Loucy (cell line): ENCODE measurements at regions not wholly inside any gene's neighbourhood (a gene's known extent, or its start where the extent isn't known, plus 50 kb on each side); places are given as distances from the start of the nearest gene placed in this dataset.

ENCODE experiments used
- H2AFZ ChIP-seq: fragments of 200-600 bp; sonication (generic); 2 replicates; pipeline ENCODE4 v1.6.0; 2016; ENCODE audit warnings: antibody characterized with exemption, mild to moderate bottlenecking, low read length, moderate library complexity
- H3F3A ChIP-seq: fragments of 200-600 bp; 2 replicates; pipeline ENCODE4 v1.6.0; 2016; ENCODE audit warnings: antibody characterized with exemption, low read depth, mild to moderate bottlenecking
- H3K27me3 ChIP-seq: fragments of 200-600 bp; sonication (generic); 2 replicates; pipeline ENCODE4 v1.6.1; 2014; ENCODE audit warnings: low read length, mild to moderate bottlenecking; ENCODE audit not compliant: insufficient read depth, poor library complexity, severe bottlenecking
- H3K36me3 ChIP-seq: fragments of 200-600 bp; sonication (generic); 2 replicates; pipeline ENCODE4 v1.6.1; 2016; ENCODE audit warnings: low read length; ENCODE audit not compliant: insufficient read depth
- H3K4me1 ChIP-seq: fragments of 200-600 bp; sonication (generic); 2 replicates; pipeline ENCODE4 v1.5.1; 2014; ENCODE audit warnings: low read length, mild to moderate bottlenecking; ENCODE audit not compliant: insufficient read depth, poor library complexity, severe bottlenecking
- H3K4me2 ChIP-seq: fragments of 200-600 bp; sonication (generic); 2 replicates; pipeline ENCODE4 v1.6.0; 2014; ENCODE audit warnings: antibody characterized with exemption, low read length, low read depth, mild to moderate bottlenecking; ENCODE audit not compliant: poor library complexity, severe bottlenecking
- H3K4me3 ChIP-seq: fragments of 200-600 bp; sonication (generic); 2 replicates; pipeline ENCODE4 v1.5.1; 2014; ENCODE audit warnings: low read length, mild to moderate bottlenecking, mixed read lengths; ENCODE audit not compliant: poor library complexity, severe bottlenecking
- H3K79me2 ChIP-seq: fragments of 200-600 bp; sonication (generic); 2 replicates; pipeline ENCODE4 v1.6.1; 2014; ENCODE audit warnings: low read length; ENCODE audit not compliant: insufficient read depth
- H3K9ac ChIP-seq: fragments of 200-600 bp; sonication (generic); 2 replicates; pipeline ENCODE4 v1.6.0; 2014; ENCODE audit warnings: mild to moderate bottlenecking, low read depth, low read length, moderate library complexity; ENCODE audit not compliant: poor library complexity, severe bottlenecking
- H3K9me2 ChIP-seq: fragments of 200-600 bp; sonication (generic); replicated peaks from 2 replicates; pipeline ENCODE4 v1.6.1; 2016; ENCODE audit warnings: low read depth, low read length, mixed read lengths
- H3K9me3 ChIP-seq: fragments of 200-600 bp; sonication (generic); 2 replicates; pipeline ENCODE4 v1.6.1; 2014; ENCODE audit warnings: mild to moderate bottlenecking, antibody characterized with exemption, low read length, low read depth; ENCODE audit not compliant: insufficient read depth
- H4K20me1 ChIP-seq: fragments of 200-600 bp; sonication (generic); 2 replicates; pipeline ENCODE4 v1.6.0; 2014; ENCODE audit warnings: antibody characterized with exemption, low read length, mild to moderate bottlenecking; ENCODE audit not compliant: insufficient read depth, poor library complexity, severe bottlenecking
- CTCF ChIP-seq: fragments of 200-600 bp; sonication (generic); conservative IDR thresholded peaks from 2 replicates; pipeline ENCODE4 v1.5.1; 2014; ENCODE audit warnings: mild to moderate bottlenecking, antibody characterized with exemption, low read length
- EZH2phosphoT487 ChIP-seq: fragments of 200-600 bp; IDR thresholded peaks from 2 replicates; pipeline ENCODE4 v1.6.1; 2018; ENCODE audit warnings: antibody characterized with exemption, mild to moderate bottlenecking, moderate library complexity, borderline replicate concordance

- H3K9me3 ChIP-seq = no peaks in the 10 kb centered on the region
- H3K4me1 ChIP-seq = no peaks in the 10 kb centered on the region
- H3K9ac ChIP-seq = no peak overlapping the region
- H3F3A ChIP-seq = no peaks in the 10 kb centered on the region
- no peaks in the 10 kb centered on the region for H3K36me3 ChIP-seq
- no peaks in the 10 kb centered on the region for H4K20me1 ChIP-seq
- H3K27me3 ChIP-seq = no peaks in the 10 kb centered on the region
- no peaks in the 10 kb centered on the region for H3K79me2 ChIP-seq
- H2AFZ ChIP-seq = no peak overlapping the region
- TF ChIP-seq EZH2phosphoT487 (no peak), CTCF (no peak)
- H3K4me2 ChIP-seq = no peak overlapping the region
- no peak overlapping the region for H3K4me3 ChIP-seq
- H3K9me2 ChIP-seq = no peaks in the 10 kb centered on the region
These were observed 146.9 kb downstream of the C16orf95 start for GRCh38 chr16:87170310-87170709.

- Histone ChIP-seq H4K20me1 (no peaks in the 10 kb centered on the region), H3K4me3 (no peak overlapping the region), H3K36me3 (no peaks in the 10 kb centered on the region), H3K4me1 (no peaks in the 10 kb centered on the region), H3K9ac (no peak overlapping the region), H3K4me2 (no peak overlapping the region), H3K79me2 (no peaks in the 10 kb centered on the region), H2AFZ (no peak overlapping the region), H3K9me2 (no peaks in the 10 kb centered on the region), H3K9me3 (no peaks in the 10 kb centered on the region), H3K27me3 (no peaks in the 10 kb centered on the region), H3F3A (no peaks in the 10 kb centered on the region)
- TF ChIP-seq EZH2phosphoT487 (no peak), CTCF (no peak)
These were observed 145.5 kb downstream of the C16orf95 start for GRCh38 chr16:87171723-87172122.

GRCh38 chr16:87172632-87173031 lies 144.6 kb downstream of the C16orf95 start:
- H3K4me1 ChIP-seq = no peaks in the 10 kb centered on the region
- no peaks in the 10 kb centered on the region for H3K79me2 ChIP-seq
- H3K4me2 ChIP-seq = no peak overlapping the region
- no peak overlapping the region for H3K9ac ChIP-seq
- H4K20me1 ChIP-seq = no peaks in the 10 kb centered on the region
- no peaks in the 10 kb centered on the region for H3K9me2 ChIP-seq
- no peak for TF ChIP-seq EZH2phosphoT487
- no peak for TF ChIP-seq CTCF
- no peaks in the 10 kb centered on the region for H3F3A ChIP-seq
- no peaks in the 10 kb centered on the region for H3K36me3 ChIP-seq
- H3K27me3 ChIP-seq = no peaks in the 10 kb centered on the region
- no peaks in the 10 kb centered on the region for H3K9me3 ChIP-seq
- no peak overlapping the region for H3K4me3 ChIP-seq
- no peak overlapping the region for H2AFZ ChIP-seq
